Liver (tissue), 8 donors: ENCODE measurements at regions not wholly inside any gene's neighbourhood (a gene's known extent, or its start where the extent isn't known, plus 50 kb on each side); places are given as distances from the start of the nearest gene placed in this dataset.

Source experiments
- DNase-seq: peaks from one replicate; pipeline ENCODE4 v3.0.0-alpha.2; 2017; ENCODE audit warnings: low spot score
- H3K27ac ChIP-seq, 2 donors: one replicate each; pipeline ENCODE4 v1.7.0; 2013; ENCODE audit warnings: inconsistent platforms in 2 of 2, low read length in 2 of 2, control low read depth in 1 of 2, low read depth in 1 of 2, mild to moderate bottlenecking in 1 of 2
- H3K27me3 ChIP-seq, 4 donors: one replicate each; pipeline versions ENCODE4 v1.6.1 to v1.7.0; 2013; ENCODE audit warnings: low read length in 3 of 4, inconsistent platforms in 1 of 4, mild to moderate bottlenecking in 1 of 4, moderate library complexity in 1 of 4; ENCODE audit not compliant: control insufficient read depth in 4 of 4, insufficient read depth in 4 of 4
- H3K36me3 ChIP-seq, 4 donors: one replicate each; pipeline versions ENCODE4 v1.6.1 to v1.7.0; 2013; ENCODE audit warnings: low read length in 3 of 4, mild to moderate bottlenecking in 3 of 4, low read depth in 1 of 4, moderate library complexity in 1 of 4; ENCODE audit not compliant: control insufficient read depth in 4 of 4, insufficient read depth in 3 of 4
- H3K4me1 ChIP-seq, 4 donors: one replicate each; pipeline versions ENCODE4 v1.6.1 to v1.7.0; 2013; ENCODE audit warnings: low read length in 3 of 4, mild to moderate bottlenecking in 3 of 4, moderate library complexity in 1 of 4; ENCODE audit not compliant: control insufficient read depth in 4 of 4, insufficient read depth in 4 of 4
- H3K4me3 ChIP-seq, 3 donors: one replicate each; pipeline versions ENCODE4 v1.6.1 to v1.7.0; 2013; ENCODE audit warnings: low read length in 3 of 3, control low read depth in 1 of 3, low read depth in 1 of 3, mild to moderate bottlenecking in 1 of 3
- H3K9ac ChIP-seq, 2 donors: one replicate each; pipeline ENCODE4 v1.7.0; 2013; ENCODE audit warnings: low read length in 2 of 2, mild to moderate bottlenecking in 2 of 2, moderate library complexity in 2 of 2, control low read depth in 1 of 2, low read depth in 1 of 2
- H3K9me3 ChIP-seq, 4 donors: one replicate each; pipeline versions ENCODE4 v1.6.1 to v1.7.0; 2013; ENCODE audit warnings: low read length in 3 of 4; ENCODE audit not compliant: control insufficient read depth in 4 of 4
- CTCF ChIP-seq: fragments of 150-350 bp; IDR thresholded peaks from 2 replicates; pipeline ENCODE4 v1.5.1; 2017; ENCODE audit warnings: improper control_type of control experiment, low read depth, low read length; ENCODE audit not compliant: missing input control
- EGR1 ChIP-seq, 2 donors: IDR thresholded peaks; 2 replicates each; pipeline ENCODE4 v1.6.1; 2016 to 2018; ENCODE audit warnings: antibody characterized with exemption in 2 of 2, low read depth in 2 of 2
- FOXA1 ChIP-seq: IDR thresholded peaks from 2 replicates; pipeline ENCODE4 v1.6.1; 2016; ENCODE audit warnings: antibody characterized with exemption
- FOXA2 ChIP-seq: IDR thresholded peaks from 2 replicates; pipeline ENCODE4 v1.6.1; 2016; ENCODE audit warnings: antibody characterized with exemption
- GABPA ChIP-seq, 2 donors: IDR thresholded peaks in 1 of 2; conservative IDR thresholded peaks in 1 of 2; 2 replicates each; pipeline ENCODE4 v1.6.1; 2016; ENCODE audit warnings: antibody characterized with exemption in 2 of 2, mild to moderate bottlenecking in 1 of 2, moderate library complexity in 1 of 2
- HNF4A ChIP-seq, 2 donors: conservative IDR thresholded peaks; 2 replicates each; pipeline ENCODE4 v1.6.1; 2016; ENCODE audit warnings: antibody characterized with exemption in 2 of 2, mild to moderate bottlenecking in 2 of 2
- JUND ChIP-seq, 2 donors: IDR thresholded peaks; 2 replicates each; pipeline ENCODE4 v1.6.1; 2016; ENCODE audit warnings: antibody characterized with exemption in 2 of 2
- NR2F2 ChIP-seq: IDR thresholded peaks from 2 replicates; pipeline ENCODE4 v1.6.1; 2016; ENCODE audit warnings: antibody characterized with exemption
- RAD21 ChIP-seq, 2 donors: IDR thresholded peaks; 2 replicates each; pipeline ENCODE4 v1.6.1; 2016; ENCODE audit warnings: antibody characterized with exemption in 2 of 2, mild to moderate bottlenecking in 2 of 2
- RXRA ChIP-seq, 2 donors: IDR thresholded peaks; 2 replicates each; pipeline ENCODE4 v1.6.1; 2017 to 2018; ENCODE audit warnings: antibody characterized with exemption in 2 of 2, mild to moderate bottlenecking in 1 of 2
- SP1 ChIP-seq: IDR thresholded peaks from 2 replicates; pipeline ENCODE4 v1.6.1; 2018; ENCODE audit warnings: antibody characterized with exemption, mild to moderate bottlenecking
- YY1 ChIP-seq: IDR thresholded peaks from 2 replicates; pipeline ENCODE4 v1.6.1; 2016; ENCODE audit warnings: antibody characterized with exemption, mild to moderate bottlenecking
- WGBS: extraction: QIAGEN DNeasy Blood & Tissue Kit; methylation state at CpG from one replicate; pipeline ENCODE4 v1.1.7; 2013; 5-methylcytosine and 5-hydroxymethylcytosine counted together
- TF ChIP-seq, protein P1 (sequence below): IDR thresholded peaks from 2 replicates; pipeline ENCODE4 v1.6.1; 2016; ENCODE audit warnings: antibody characterized with exemption
- TF ChIP-seq, protein P2 (sequence below): IDR thresholded peaks from 2 replicates; pipeline ENCODE4 v1.6.1; 2016; ENCODE audit warnings: antibody characterized with exemption
- donor health status: healthy.
- donor health status: healthy.
- donor health status: healthy.
- donor health status: healthy.
- donor health status: healthy.

- TF ChIP-seq, protein P1, sequence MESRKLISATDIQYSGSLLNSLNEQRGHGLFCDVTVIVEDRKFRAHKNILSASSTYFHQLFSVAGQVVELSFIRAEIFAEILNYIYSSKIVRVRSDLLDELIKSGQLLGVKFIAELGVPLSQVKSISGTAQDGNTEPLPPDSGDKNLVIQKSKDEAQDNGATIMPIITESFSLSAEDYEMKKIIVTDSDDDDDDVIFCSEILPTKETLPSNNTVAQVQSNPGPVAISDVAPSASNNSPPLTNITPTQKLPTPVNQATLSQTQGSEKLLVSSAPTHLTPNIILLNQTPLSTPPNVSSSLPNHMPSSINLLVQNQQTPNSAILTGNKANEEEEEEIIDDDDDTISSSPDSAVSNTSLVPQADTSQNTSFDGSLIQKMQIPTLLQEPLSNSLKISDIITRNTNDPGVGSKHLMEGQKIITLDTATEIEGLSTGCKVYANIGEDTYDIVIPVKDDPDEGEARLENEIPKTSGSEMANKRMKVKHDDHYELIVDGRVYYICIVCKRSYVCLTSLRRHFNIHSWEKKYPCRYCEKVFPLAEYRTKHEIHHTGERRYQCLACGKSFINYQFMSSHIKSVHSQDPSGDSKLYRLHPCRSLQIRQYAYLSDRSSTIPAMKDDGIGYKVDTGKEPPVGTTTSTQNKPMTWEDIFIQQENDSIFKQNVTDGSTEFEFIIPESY: no peak
- TF ChIP-seq FOXA2 (no peak), CTCF (no peak), FOXA1 (no peak), SP1 (no peak), NR2F2 (no peak)
These were observed 175.9 kb upstream of the GHITM start (continued) for GRCh38 chr10:83963446-83963845.

- Histone ChIP-seq H3K4me1 (no peaks in the 10 kb centered on the region), H3K27me3 (no peaks in the 10 kb centered on the region), H3K27ac (no peak overlapping the region), H3K9ac (no peak overlapping the region), H3K4me3 (no peak overlapping the region), H3K36me3 (no peaks in the 10 kb centered on the region), H3K9me3 (no peaks in the 10 kb centered on the region)
- WGBS: 67% methylated on average over 2 of the region's 2 CpGs
- DNase-seq: no peak
- TF ChIP-seq NR2F2 (no peak), RXRA (IDR thresholded peaks at IDR 0.05) (no peak), FOXA1 (no peak), GABPA (IDR thresholded peaks at IDR 0.05 in 1 of 2, conservative IDR thresholded peaks at IDR 0.05 in 1 of 2) (no peak), JUND (IDR thresholded peaks at IDR 0.05) (no peak), RAD21 (IDR thresholded peaks at IDR 0.05) (no peak), FOXA2 (no peak)
These were observed 173.8 kb upstream of the GHITM start for GRCh38 chr10:83965473-83965872.

GRCh38 chr10:83968052-83968451, 171.3 kb upstream of the GHITM start:
- no peaks in the 10 kb centered on the region for H3K4me1 ChIP-seq
- TF ChIP-seq YY1 (no peak), NR2F2 (no peak)
- no peak overlapping the region for H3K9ac ChIP-seq
- H3K4me3 ChIP-seq: no peak overlapping the region
- H3K36me3 ChIP-seq: no peaks in the 10 kb centered on the region
- H3K9me3 ChIP-seq: no peaks in the 10 kb centered on the region
- DNase-seq: no peak
- WGBS: 89% methylated on average over 4 of the region's 4 CpGs
- H3K27ac ChIP-seq: no peak overlapping the region
- H3K27me3 ChIP-seq: no peaks in the 10 kb centered on the region

- no peaks in the 10 kb centered on the region for H3K9me3 ChIP-seq
- H3K27ac ChIP-seq: no peak overlapping the region
- peak; percentile 52 to 69 for TF ChIP-seq HNF4A (conservative IDR thresholded peaks at IDR 0.05)
- TF ChIP-seq EGR1 (IDR thresholded peaks at IDR 0.05; ENCODE audit: low read depth in 2 of 2): no peak
- TF ChIP-seq, protein P1: peak; percentile 47
- peak in 1 of 2 donors; percentile 41 for TF ChIP-seq JUND (IDR thresholded peaks at IDR 0.05)
- TF ChIP-seq, protein P2, sequence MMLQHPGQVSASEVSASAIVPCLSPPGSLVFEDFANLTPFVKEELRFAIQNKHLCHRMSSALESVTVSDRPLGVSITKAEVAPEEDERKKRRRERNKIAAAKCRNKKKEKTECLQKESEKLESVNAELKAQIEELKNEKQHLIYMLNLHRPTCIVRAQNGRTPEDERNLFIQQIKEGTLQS: peak; percentile 5
- peak; percentile 73 for TF ChIP-seq YY1
- TF ChIP-seq CTCF: peak; percentile 10
- peak; percentile 63 for TF ChIP-seq FOXA1
These were observed 160.5 kb upstream of the GHITM start for GRCh38 chr10:83978681-83979383.

More at GRCh38 chr10:83978681-83979383, 160.5 kb upstream of the GHITM start:
- Histone ChIP-seq H3K9ac (no peak overlapping the region), H3K4me3 (no peak overlapping the region), H3K27me3 (no peaks in the 10 kb centered on the region), H3K36me3 (no peaks in the 10 kb centered on the region), H3K4me1 (peaks cover 0 to 11% (median 4%) of the 10 kb centered on the region in 4 donors)
- no peak for DNase-seq
- 50% methylated on average over 5 of the region's 5 CpGs for WGBS
